DND-41 (cell line): ENCODE measurements at regions not wholly inside any gene's neighbourhood (a gene's known extent, or its start where the extent isn't known, plus 50 kb on each side); places are given as distances from the start of the nearest gene placed in this dataset.

Experiments used
- ATAC-seq: fragments of 200-7000 bp; cut with Tn5 transposase; 3 replicates; pipeline ENCODE4 v1.9.1; 2021; ENCODE audit warnings: low read depth; ENCODE audit not compliant: insufficient read depth
- DNase-seq: peaks from one replicate; pipeline ENCODE4 v3.0.0-alpha.2; 2020
- H2AFZ ChIP-seq: 2 replicates; pipeline ENCODE4 v1.6.0; 2012; ENCODE audit warnings: low read depth, low read length
- H3K27ac ChIP-seq: 2 replicates; pipeline ENCODE4 v1.5.1; 2012; ENCODE audit warnings: low read length, inconsistent platforms
- H3K27me3 ChIP-seq: fragments of 200-600 bp; sonication (generic); 2 replicates; pipeline ENCODE4 v1.6.0; 2012; ENCODE audit warnings: low read length, mild to moderate bottlenecking, inconsistent platforms; ENCODE audit not compliant: insufficient read depth, poor library complexity
- H3K36me3 ChIP-seq: 2 replicates; pipeline ENCODE4 v1.5.1; 2012; ENCODE audit warnings: low read length, inconsistent platforms; ENCODE audit not compliant: insufficient read depth
- H3K4me1 ChIP-seq: 2 replicates; pipeline ENCODE4 v1.5.1; 2012; ENCODE audit warnings: mild to moderate bottlenecking, low read length; ENCODE audit not compliant: insufficient read depth
- H3K4me2 ChIP-seq: 2 replicates; pipeline ENCODE4 v1.6.0; 2012; ENCODE audit warnings: mild to moderate bottlenecking, moderate library complexity, low read length, inconsistent platforms; ENCODE audit not compliant: insufficient read depth
- H3K4me3 ChIP-seq, 2 experiments: fragments of 200-600 bp in 1 of 2; shearing (Covaris generic) in 1 of 2; 2 replicates each; pipeline ENCODE4 v1.5.1; 2012 to 2016; ENCODE audit warnings: inconsistent platforms in 2 of 2, low read length in 2 of 2, mild to moderate bottlenecking in 2 of 2, low read depth in 1 of 2, moderate library complexity in 1 of 2
- H3K79me2 ChIP-seq: 2 replicates; pipeline ENCODE4 v1.6.0; 2012; ENCODE audit warnings: low read length, inconsistent platforms; ENCODE audit not compliant: insufficient read depth
- H3K9ac ChIP-seq: 2 replicates; pipeline ENCODE4 v1.6.0; 2012; ENCODE audit warnings: low read depth, mild to moderate bottlenecking, inconsistent platforms, low read length, moderate library complexity
- H3K9me3 ChIP-seq: 2 replicates; pipeline ENCODE4 v1.5.1; 2012; ENCODE audit warnings: low read length, moderate library complexity, mild to moderate bottlenecking, inconsistent platforms; ENCODE audit not compliant: insufficient read depth, severe bottlenecking
- H4K20me1 ChIP-seq: 2 replicates; pipeline ENCODE4 v1.6.0; 2012; ENCODE audit warnings: low read length; ENCODE audit not compliant: insufficient read depth
- CTCF ChIP-seq: IDR thresholded peaks from 2 replicates; pipeline ENCODE4 v1.5.1; 2012; ENCODE audit warnings: borderline replicate concordance, low read length, moderate library complexity, mild to moderate bottlenecking; ENCODE audit not compliant: poor library complexity, severe bottlenecking; ENCODE audit errors: extremely low read depth
- EZH2 ChIP-seq: IDR thresholded peaks from 3 replicates; pipeline ENCODE4 v1.6.1; 2012; ENCODE audit warnings: borderline replicate concordance, low read depth, mild to moderate bottlenecking, moderate library complexity, low read length, inconsistent platforms; ENCODE audit not compliant: severe bottlenecking

- no peaks in the 10 kb centered on the region for H3K79me2 ChIP-seq
- no peaks in the 10 kb centered on the region for H3K27me3 ChIP-seq
- H3K36me3 ChIP-seq = no peaks in the 10 kb centered on the region
- TF ChIP-seq EZH2 = no peak
- TF ChIP-seq CTCF = no peak
- H3K27ac ChIP-seq = no peak overlapping the region
- H4K20me1 ChIP-seq = no peaks in the 10 kb centered on the region
- H3K4me1 ChIP-seq = no peaks in the 10 kb centered on the region
- no peak overlapping the region for H2AFZ ChIP-seq
- no peak overlapping the region for H3K4me3 ChIP-seq
- H3K9ac ChIP-seq = no peak overlapping the region
- H3K9me3 ChIP-seq = no peaks in the 10 kb centered on the region
- no peak overlapping the region for H3K4me2 ChIP-seq
- ATAC-seq (no peak), DNase-seq (no peak)
Observed at GRCh38 chr9:27634879-27635278, 61.6 kb upstream of the C9orf72 start.

- Histone ChIP-seq H3K4me3 (no peak overlapping the region), H3K9me3 (no peaks in the 10 kb centered on the region), H2AFZ (no peak overlapping the region), H3K79me2 (no peaks in the 10 kb centered on the region), H3K36me3 (no peaks in the 10 kb centered on the region), H4K20me1 (no peaks in the 10 kb centered on the region), H3K4me1 (no peaks in the 10 kb centered on the region), H3K4me2 (no peak overlapping the region), H3K27me3 (no peaks in the 10 kb centered on the region), H3K27ac (no peak overlapping the region), H3K9ac (no peak overlapping the region)
- ATAC-seq (no peak), DNase-seq (no peak)
- no peak for TF ChIP-seq CTCF
- no peak for TF ChIP-seq EZH2
Observed at GRCh38 chr9:27638716-27639115, 65.4 kb upstream of the C9orf72 start.

GRCh38 chr9:27645161-27645840 is 72.0 kb upstream of the C9orf72 start:
- H2AFZ ChIP-seq = no peak overlapping the region
- TF ChIP-seq CTCF (no peak), EZH2 (no peak)
- no peaks in the 10 kb centered on the region for H3K36me3 ChIP-seq
- H4K20me1 ChIP-seq = no peaks in the 10 kb centered on the region
- H3K79me2 ChIP-seq = no peaks in the 10 kb centered on the region
- H3K4me2 ChIP-seq = no peak overlapping the region
- DNase-seq = no peak
- no peak overlapping the region for H3K9ac ChIP-seq
- ATAC-seq = no peak
- no peaks in the 10 kb centered on the region for H3K4me1 ChIP-seq
- H3K27ac ChIP-seq = no peak overlapping the region
- H3K9me3 ChIP-seq = no peaks in the 10 kb centered on the region
- H3K27me3 ChIP-seq = no peaks in the 10 kb centered on the region
- H3K4me3 ChIP-seq = no peak overlapping the region

GRCh38 chr9:27653246-27653645 is 80.0 kb upstream of the C9orf72 start:
- Histone ChIP-seq H3K4me2 (no peak overlapping the region), H3K36me3 (no peaks in the 10 kb centered on the region), H3K79me2 (no peaks in the 10 kb centered on the region), H4K20me1 (no peaks in the 10 kb centered on the region), H3K27me3 (no peaks in the 10 kb centered on the region), H3K9me3 (no peaks in the 10 kb centered on the region), H3K9ac (no peak overlapping the region), H3K4me3 (no peak overlapping the region), H3K27ac (no peak overlapping the region), H2AFZ (no peak overlapping the region), H3K4me1 (no peaks in the 10 kb centered on the region)
- ATAC-seq (no peak), DNase-seq (no peak)
- TF ChIP-seq EZH2 (no peak), CTCF (no peak)
